ENCODE measurements at regions not wholly inside any gene's neighbourhood (a gene's known extent, or its start where the extent isn't known, plus 50 kb on each side); places are given as distances from the start of the nearest gene placed in this dataset.

DNA sequence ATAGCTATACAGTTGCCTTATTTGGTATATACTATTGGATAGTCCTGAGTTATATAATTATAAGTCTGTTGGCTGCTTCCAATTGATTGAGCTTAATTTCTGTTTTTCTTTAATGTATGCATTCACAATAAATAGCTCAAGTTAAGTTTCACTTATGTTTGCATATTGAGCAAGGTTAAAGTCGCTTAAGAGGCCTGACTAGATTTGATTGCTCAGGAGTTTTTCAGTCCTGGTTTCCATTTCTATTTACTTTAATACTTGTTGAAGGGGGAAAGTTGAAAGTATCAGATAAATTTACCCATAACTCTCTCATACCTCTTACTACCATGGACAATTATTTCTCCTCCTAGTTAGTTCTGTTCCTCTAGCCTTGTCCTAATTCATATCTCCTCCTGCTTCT, 294.7 kb downstream of the ARL4A start:
- no TSS peak for BruUV-seq (replicated peaks)
- FAIRE-seq (no peak), DNase-seq (ENCODE audit: low read depth, low spot score) (no peak)
- no peaks in the 10 kb centered on the region for H3K4me1 ChIP-seq (ENCODE audit: control insufficient read depth, extremely low read depth, insufficient read depth, low read length)
- H3K4me3 ChIP-seq (replicated peaks in 1 of 3; ENCODE audit: insufficient read depth in 1 of 3, low read depth in 1 of 3, low read length in 3 of 3): no peak overlapping the region
- H3K27ac ChIP-seq (ENCODE audit: insufficient read depth, low read depth, low read length): no peak overlapping the region
- H4K20me1 ChIP-seq (replicated peaks; ENCODE audit: control insufficient read depth, extremely low read depth, insufficient read depth, low read length): no peaks in the 10 kb centered on the region
- ChIA-PET POLR2A (no interaction called here), CTCF (interaction anchor here (1.6 kb wide), 1 partner anchor 295 kb away, joined by 6 read pairs; the partner anchor contains the start of gene ARL4A)
- H3K9me1 ChIP-seq (replicated peaks; ENCODE audit: control insufficient read depth, extremely low read depth, insufficient read depth, low read length): no peaks in the 10 kb centered on the region
- no peaks in the 10 kb centered on the region for H3K9me3 ChIP-seq (replicated peaks; ENCODE audit: control insufficient read depth, insufficient read depth, low read length)
- no peaks in the 10 kb centered on the region for H3K36me3 ChIP-seq (ENCODE audit: control insufficient read depth in 2 of 2, extremely low read depth in 1 of 2, insufficient read depth in 2 of 2, low read length in 2 of 2)
- dilution Hi-C loops (cut with MboI; ENCODE audit: extremely low pct_ligation_motif_present, low sequenced_read_pairs) (no loop called here), intact Hi-C loops (cut with micrococcal nuclease) (no loop called here)
- TF ChIP-seq, protein P1, sequence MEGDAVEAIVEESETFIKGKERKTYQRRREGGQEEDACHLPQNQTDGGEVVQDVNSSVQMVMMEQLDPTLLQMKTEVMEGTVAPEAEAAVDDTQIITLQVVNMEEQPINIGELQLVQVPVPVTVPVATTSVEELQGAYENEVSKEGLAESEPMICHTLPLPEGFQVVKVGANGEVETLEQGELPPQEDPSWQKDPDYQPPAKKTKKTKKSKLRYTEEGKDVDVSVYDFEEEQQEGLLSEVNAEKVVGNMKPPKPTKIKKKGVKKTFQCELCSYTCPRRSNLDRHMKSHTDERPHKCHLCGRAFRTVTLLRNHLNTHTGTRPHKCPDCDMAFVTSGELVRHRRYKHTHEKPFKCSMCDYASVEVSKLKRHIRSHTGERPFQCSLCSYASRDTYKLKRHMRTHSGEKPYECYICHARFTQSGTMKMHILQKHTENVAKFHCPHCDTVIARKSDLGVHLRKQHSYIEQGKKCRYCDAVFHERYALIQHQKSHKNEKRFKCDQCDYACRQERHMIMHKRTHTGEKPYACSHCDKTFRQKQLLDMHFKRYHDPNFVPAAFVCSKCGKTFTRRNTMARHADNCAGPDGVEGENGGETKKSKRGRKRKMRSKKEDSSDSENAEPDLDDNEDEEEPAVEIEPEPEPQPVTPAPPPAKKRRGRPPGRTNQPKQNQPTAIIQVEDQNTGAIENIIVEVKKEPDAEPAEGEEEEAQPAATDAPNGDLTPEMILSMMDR (IDR thresholded peaks at IDR 0.05; ENCODE audit: extremely low read depth in 1 of 2, insufficient read depth in 1 of 2, low read depth in 1 of 2, low read length in 2 of 2): no peak
- TF ChIP-seq POLR2A (IDR thresholded peaks at IDR 0.05; ENCODE audit: low read depth, low read length) (no peak), JUN (IDR thresholded peaks at IDR 0.05; ENCODE audit: borderline replicate concordance, insufficient read depth, insufficient read length, low read depth) (no peak), EZH2 (IDR thresholded peaks at IDR 0.05; ENCODE audit: borderline replicate concordance, low read depth, low read length, severe bottlenecking) (no peak), FOS (IDR thresholded peaks at IDR 0.05; ENCODE audit: borderline replicate concordance, insufficient read depth, low read length) (no peak), GATA2 (IDR thresholded peaks at IDR 0.05; ENCODE audit: insufficient read depth, insufficient read length, low read depth, low read length) (no peak), POLR2AphosphoS5 (IDR thresholded peaks at IDR 0.05; ENCODE audit: insufficient read depth, low read depth, low read length) (no peak), MYC (IDR thresholded peaks at IDR 0.05; ENCODE audit: low read depth, low read length) (no peak)
- TF ChIP-seq, protein P2, sequence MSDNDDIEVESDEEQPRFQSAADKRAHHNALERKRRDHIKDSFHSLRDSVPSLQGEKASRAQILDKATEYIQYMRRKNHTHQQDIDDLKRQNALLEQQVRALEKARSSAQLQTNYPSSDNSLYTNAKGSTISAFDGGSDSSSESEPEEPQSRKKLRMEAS (IDR thresholded peaks at IDR 0.05; ENCODE audit: insufficient read depth, insufficient read length): no peak
- no peak overlapping the region for H2AFZ ChIP-seq (ENCODE audit: low read depth, low read length)
- no peaks in the 10 kb centered on the region for H3K79me2 ChIP-seq (ENCODE audit: control insufficient read depth, insufficient read depth, low read length)
- no peak overlapping the region for H3K9ac ChIP-seq (replicated peaks; ENCODE audit: extremely low read depth, insufficient read depth, low read length)
- no peaks in the 10 kb centered on the region for H3K27me3 ChIP-seq (ENCODE audit: control insufficient read depth in 2 of 2, insufficient read depth in 2 of 2, low read length in 2 of 2)
- H3K4me2 ChIP-seq (ENCODE audit: insufficient read depth, low read length): no peak overlapping the region

Data from endothelial cell of umbilical vein (primary cell).